Cardiac muscle cell (in vitro differentiated cells and primary cell): ENCODE measurements at regions not wholly inside any gene's neighbourhood (a gene's known extent, or its start where the extent isn't known, plus 50 kb on each side); places are given as distances from the start of the nearest gene placed in this dataset.
A peak's percentile ranks its signal among the peaks of the same experiment; 100 is the strongest.

Experiments used
- DNase-seq, 2 donors: peaks; one replicate each; pipeline versions ENCODE4 v3.0.0 to v3.0.0-alpha.2; 2010 to 2017; ENCODE audit warnings: low read depth in 1 of 2, low spot score in 1 of 2
- H3K27ac ChIP-seq: fragments of 200-600 bp; sonication (generic); 2 replicates; pipeline ENCODE4 v1.5.1; 2016
- H3K27me3 ChIP-seq: fragments of 200-600 bp; sonication (generic); 2 replicates; pipeline ENCODE4 v1.6.0; 2016; ENCODE audit warnings: control low read depth
- H3K36me3 ChIP-seq: fragments of 200-600 bp; sonication (generic); 2 replicates; pipeline ENCODE4 v1.5.1; 2016; ENCODE audit warnings: control low read depth
- H3K4me1 ChIP-seq: fragments of 200-600 bp; sonication (generic); 2 replicates; pipeline ENCODE4 v1.8.1; 2017; ENCODE audit warnings: low read depth, mild to moderate bottlenecking, mixed run types
- H3K4me3 ChIP-seq: fragments of 200-600 bp; sonication (generic); 2 replicates; pipeline ENCODE4 v1.5.1; 2016; ENCODE audit warnings: mild to moderate bottlenecking
- H3K9me3 ChIP-seq: fragments of 200-600 bp; sonication (generic); 2 replicates; pipeline ENCODE4 v1.5.1; 2017; ENCODE audit warnings: low read depth, mild to moderate bottlenecking, control low read depth
- CTCF ChIP-seq: IDR thresholded peaks from 2 replicates; pipeline ENCODE4 v1.5.1; 2012; ENCODE audit warnings: low read depth, mild to moderate bottlenecking, low read length

DNA sequence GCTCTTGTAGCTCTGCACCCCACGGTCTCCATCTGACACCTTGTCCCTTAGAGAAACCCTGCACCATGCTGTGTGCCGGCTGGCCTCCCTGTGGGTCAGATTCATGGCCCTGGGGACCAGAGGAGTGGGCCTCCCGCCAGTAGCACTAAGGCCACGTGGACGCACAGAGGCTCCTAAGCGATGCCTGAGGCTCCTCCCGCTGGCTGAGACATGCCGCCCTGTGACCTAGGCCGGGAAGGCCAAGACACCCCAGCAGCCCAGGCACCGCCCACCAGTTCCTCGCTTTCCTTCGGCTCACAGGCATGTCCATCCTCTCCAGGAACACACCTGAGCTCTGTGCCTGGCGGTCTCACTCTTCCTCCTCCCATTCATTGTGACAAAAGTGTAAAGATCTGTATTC lies 311.0 kb downstream of the THBS2 start:
- Histone ChIP-seq H3K27ac (no peak overlapping the region), H3K4me1 (no peaks in the 10 kb centered on the region), H3K4me3 (no peak overlapping the region), H3K36me3 (no peaks in the 10 kb centered on the region), H3K9me3 (no peaks in the 10 kb centered on the region), H3K27me3 (no peaks in the 10 kb centered on the region)
- DNase-seq = no peak
- TF ChIP-seq CTCF = no peak

DNA sequence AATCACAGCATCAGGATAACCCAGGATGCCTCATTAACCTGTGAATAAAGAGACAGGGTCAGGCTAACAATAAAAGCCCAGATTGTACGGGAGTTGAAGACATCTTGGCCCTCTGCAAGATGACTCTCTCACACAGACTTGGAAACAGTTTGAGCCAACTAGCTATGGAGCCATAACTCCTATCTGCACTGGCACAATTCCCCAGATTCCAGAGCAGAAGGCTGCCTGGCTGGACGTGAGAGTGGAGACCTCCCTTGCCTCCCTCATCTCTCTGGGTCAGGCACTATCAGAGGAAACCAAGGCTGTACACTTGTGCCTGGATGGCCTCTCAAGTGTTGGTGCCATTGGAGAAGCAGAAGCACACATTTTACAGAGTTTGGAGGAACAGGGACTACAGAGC lies 312.6 kb downstream of the THBS2 start:
- Histone ChIP-seq H3K4me1 (no peaks in the 10 kb centered on the region), H3K36me3 (no peaks in the 10 kb centered on the region), H3K27ac (no peak overlapping the region), H3K9me3 (no peaks in the 10 kb centered on the region), H3K4me3 (no peak overlapping the region), H3K27me3 (no peaks in the 10 kb centered on the region)
- no peak for TF ChIP-seq CTCF
- DNase-seq = peak in 1 of 2 donors; percentile 49

DNA sequence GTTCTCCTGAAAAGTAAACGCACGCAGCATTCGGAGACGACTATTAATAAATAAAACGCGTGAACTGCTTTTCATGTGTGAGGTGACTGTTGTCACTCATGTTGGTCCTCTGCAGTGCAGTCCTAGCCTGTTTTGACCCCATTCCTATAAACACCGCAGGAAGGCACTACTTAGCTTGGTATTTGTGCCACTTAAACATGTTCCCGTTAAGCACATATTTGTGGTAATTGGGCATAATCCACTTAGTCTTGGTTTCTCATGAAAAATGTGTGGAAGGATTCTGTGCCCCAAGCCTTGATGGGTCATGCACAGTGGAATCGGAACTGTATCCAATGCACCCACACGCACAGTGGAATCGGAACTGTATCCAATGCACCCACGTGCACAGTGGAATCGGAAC lies 313.9 kb downstream of the THBS2 start:
- DNase-seq = no peak
- Histone ChIP-seq H3K27me3 (no peaks in the 10 kb centered on the region), H3K27ac (no peak overlapping the region), H3K9me3 (no peaks in the 10 kb centered on the region), H3K4me1 (no peaks in the 10 kb centered on the region), H3K36me3 (no peaks in the 10 kb centered on the region), H3K4me3 (no peak overlapping the region)
- no peak for TF ChIP-seq CTCF

GRCh38 chr6:168939041-168939440 lies 314.6 kb downstream of the THBS2 start:
- Histone ChIP-seq H3K4me1 (no peaks in the 10 kb centered on the region), H3K9me3 (no peaks in the 10 kb centered on the region), H3K4me3 (no peak overlapping the region), H3K27me3 (no peaks in the 10 kb centered on the region), H3K27ac (no peak overlapping the region), H3K36me3 (no peaks in the 10 kb centered on the region)
- DNase-seq = no peak
- no peak for TF ChIP-seq CTCF

GRCh38 chr6:168938546-168938945 lies 315.1 kb downstream of the THBS2 start:
- no peak overlapping the region for H3K4me3 ChIP-seq
- no peak for DNase-seq
- no peaks in the 10 kb centered on the region for H3K36me3 ChIP-seq
- TF ChIP-seq CTCF = no peak
- no peak overlapping the region for H3K27ac ChIP-seq
- no peaks in the 10 kb centered on the region for H3K9me3 ChIP-seq
- no peaks in the 10 kb centered on the region for H3K27me3 ChIP-seq
- no peaks in the 10 kb centered on the region for H3K4me1 ChIP-seq

GRCh38 chr6:168937054-168937453 lies 316.6 kb downstream of the THBS2 start:
- Histone ChIP-seq H3K36me3 (no peaks in the 10 kb centered on the region), H3K4me3 (no peak overlapping the region), H3K9me3 (no peaks in the 10 kb centered on the region), H3K27ac (no peak overlapping the region), H3K4me1 (no peaks in the 10 kb centered on the region), H3K27me3 (no peaks in the 10 kb centered on the region)
- no peak for DNase-seq
- no peak for TF ChIP-seq CTCF
